ENCODE measurements at regions not wholly inside any gene's neighbourhood (a gene's known extent, or its start where the extent isn't known, plus 50 kb on each side); places are given as distances from the start of the nearest gene placed in this dataset.
"Not testable (repeated sequence)": the region's sequence is repeated elsewhere in the genome, so short reads cannot be mapped to it uniquely, and the experiment has no call there.

DNA sequence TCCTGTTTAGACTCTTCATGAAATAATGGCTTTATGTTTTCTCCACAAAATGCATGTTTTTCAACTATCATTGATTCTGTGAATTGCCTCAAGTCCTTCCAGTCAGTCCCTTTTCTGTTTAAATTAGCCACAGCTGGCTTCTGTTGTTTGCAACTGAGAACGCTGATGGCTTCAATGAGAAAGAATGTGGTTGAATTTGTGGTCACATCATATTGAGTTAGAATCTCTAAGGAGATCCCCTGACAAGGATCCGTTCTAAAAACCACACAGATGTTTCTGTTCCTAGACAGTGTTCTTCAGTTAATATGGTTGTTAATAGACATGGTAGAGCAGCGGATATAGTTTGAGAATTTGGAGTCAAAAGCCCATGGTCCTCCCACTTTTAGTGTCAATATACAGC, 323.6 kb upstream of the NOTCH2NLA start:
- H3K9me3 ChIP-seq (ENCODE audit: severe bottlenecking); H3K27me3 ChIP-seq (ENCODE audit: insufficient read depth, low read depth, severe bottlenecking); H3K27ac ChIP-seq; H3K4me3 ChIP-seq (ENCODE audit: low read depth, low read length); H3K36me3 ChIP-seq; DNase-seq: not testable (repeated sequence)

GRCh38 chr1:146548684-146549083, 319.9 kb upstream of the NOTCH2NLA start:
- not testable (repeated sequence) for H3K36me3 ChIP-seq; H3K9me3 ChIP-seq (ENCODE audit: severe bottlenecking); H3K4me3 ChIP-seq (ENCODE audit: low read depth, low read length); H3K27me3 ChIP-seq (ENCODE audit: insufficient read depth, low read depth, severe bottlenecking); H3K27ac ChIP-seq
- peak; percentile 27 for DNase-seq

DNA sequence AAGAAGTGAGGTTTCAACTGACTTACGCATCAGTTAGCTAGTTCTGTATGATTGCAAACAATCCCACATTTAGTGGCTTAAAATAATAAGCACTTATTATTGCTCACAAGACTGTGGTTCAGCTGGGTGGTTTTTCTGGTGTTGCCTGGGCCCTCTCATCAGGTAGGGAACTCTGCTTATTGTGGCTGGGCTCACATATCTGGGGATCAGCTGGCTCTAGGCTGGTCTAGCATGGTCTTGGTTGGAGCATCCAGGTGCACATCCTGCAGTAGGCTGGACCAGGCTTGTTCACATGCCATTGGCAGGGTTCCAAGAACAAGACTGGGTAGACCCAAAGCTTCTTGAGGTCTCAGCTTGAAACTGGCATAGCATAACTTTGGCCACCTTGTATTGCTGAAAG, 317.4 kb upstream of the NOTCH2NLA start:
- not testable (repeated sequence) for H3K9me3 ChIP-seq (ENCODE audit: severe bottlenecking); DNase-seq; H3K27me3 ChIP-seq (ENCODE audit: insufficient read depth, low read depth, severe bottlenecking); H3K27ac ChIP-seq; H3K36me3 ChIP-seq; H3K4me3 ChIP-seq (ENCODE audit: low read depth, low read length)

DNA sequence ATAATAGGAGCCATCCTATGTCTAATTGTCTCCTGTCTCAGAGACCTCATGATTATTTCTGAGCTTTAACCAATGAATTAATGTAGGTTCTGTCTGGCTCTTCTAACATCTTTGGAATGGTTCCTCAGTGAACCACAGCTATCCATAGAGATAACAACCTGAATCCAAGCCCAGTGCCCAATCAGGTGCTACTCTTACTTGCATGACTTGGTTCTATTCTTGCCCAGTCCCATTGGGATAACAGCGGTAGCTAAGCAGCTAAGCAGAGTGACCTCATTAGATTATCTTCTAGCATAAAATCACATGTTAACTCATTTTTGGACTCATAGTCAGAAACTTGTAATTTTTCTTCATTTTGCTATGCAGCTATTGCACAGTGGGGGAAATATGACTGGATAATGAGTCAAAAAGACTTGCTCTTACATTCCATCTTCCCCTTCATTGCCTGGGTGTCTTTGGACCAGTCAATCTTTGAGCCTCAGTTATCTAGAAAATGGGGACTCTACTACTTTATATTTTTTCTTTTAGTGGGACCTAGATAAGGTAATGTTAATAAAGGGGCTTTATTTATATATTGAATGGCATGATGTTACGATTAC, 309.1 kb upstream of the NOTCH2NLA start:
- DNase-seq; H3K4me3 ChIP-seq (ENCODE audit: low read depth, low read length); H3K27ac ChIP-seq; H3K27me3 ChIP-seq (ENCODE audit: insufficient read depth, low read depth, severe bottlenecking); H3K9me3 ChIP-seq (ENCODE audit: severe bottlenecking); H3K36me3 ChIP-seq: not testable (repeated sequence)

DNA sequence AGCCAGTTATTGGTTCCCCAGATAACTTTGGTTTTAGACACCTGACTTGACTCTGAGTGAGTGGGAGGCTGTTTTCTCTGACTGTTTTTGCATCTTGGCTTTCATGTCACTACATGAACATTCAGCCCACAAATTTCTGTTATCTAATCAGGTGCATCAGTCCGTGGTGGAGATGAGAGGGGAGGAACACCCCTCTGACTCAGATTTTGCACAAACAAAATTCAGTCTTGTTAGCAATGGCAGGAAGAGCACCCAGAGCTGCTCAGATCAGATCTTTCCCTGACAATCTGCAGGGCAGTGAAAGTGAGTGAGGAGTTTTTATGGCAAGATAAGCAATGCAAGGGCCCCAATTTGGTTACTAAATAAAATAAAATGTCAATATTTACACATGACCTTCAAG, 307.2 kb upstream of the NOTCH2NLA start:
- not testable (repeated sequence) for H3K9me3 ChIP-seq (ENCODE audit: severe bottlenecking)

DNA sequence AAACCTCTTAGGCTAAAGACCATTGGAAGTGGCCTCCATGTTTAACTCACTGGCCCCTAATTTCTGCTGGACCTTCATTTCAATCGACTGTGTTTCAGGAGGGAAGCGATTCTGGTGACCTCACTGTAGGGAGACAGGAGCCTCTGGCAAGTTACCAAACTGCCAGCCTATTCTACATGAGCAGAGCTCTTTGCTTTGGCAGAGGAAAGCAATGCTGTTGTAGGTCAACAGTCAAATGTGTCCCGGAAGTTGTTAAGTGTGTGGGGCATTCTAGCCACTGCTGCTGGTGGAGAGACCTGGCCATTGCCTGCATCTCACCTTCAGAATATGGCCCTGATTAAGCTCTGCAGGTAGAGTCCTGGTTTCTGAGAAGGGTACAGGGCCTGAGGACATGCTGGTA, 306.8 kb upstream of the NOTCH2NLA start:
- not testable (repeated sequence) for H3K4me3 ChIP-seq (ENCODE audit: low read depth, low read length); H3K9me3 ChIP-seq (ENCODE audit: severe bottlenecking); H3K27ac ChIP-seq

More for the DNA sequence above, 307.2 kb upstream of the NOTCH2NLA start:
- not testable (repeated sequence) for H3K27ac ChIP-seq; H3K36me3 ChIP-seq; H3K27me3 ChIP-seq (ENCODE audit: insufficient read depth, low read depth, severe bottlenecking); H3K4me3 ChIP-seq (ENCODE audit: low read depth, low read length); DNase-seq

GRCh38 chr1:146530958-146531357, 302.1 kb upstream of the NOTCH2NLA start:
- not testable (repeated sequence) for H3K27me3 ChIP-seq (ENCODE audit: insufficient read depth, low read depth, severe bottlenecking); H3K4me3 ChIP-seq (ENCODE audit: low read depth, low read length); H3K27ac ChIP-seq; DNase-seq; H3K36me3 ChIP-seq; H3K9me3 ChIP-seq (ENCODE audit: severe bottlenecking)

More for the DNA sequence above, 306.8 kb upstream of the NOTCH2NLA start:
- H3K36me3 ChIP-seq; DNase-seq; H3K27me3 ChIP-seq (ENCODE audit: insufficient read depth, low read depth, severe bottlenecking): not testable (repeated sequence)

DNA sequence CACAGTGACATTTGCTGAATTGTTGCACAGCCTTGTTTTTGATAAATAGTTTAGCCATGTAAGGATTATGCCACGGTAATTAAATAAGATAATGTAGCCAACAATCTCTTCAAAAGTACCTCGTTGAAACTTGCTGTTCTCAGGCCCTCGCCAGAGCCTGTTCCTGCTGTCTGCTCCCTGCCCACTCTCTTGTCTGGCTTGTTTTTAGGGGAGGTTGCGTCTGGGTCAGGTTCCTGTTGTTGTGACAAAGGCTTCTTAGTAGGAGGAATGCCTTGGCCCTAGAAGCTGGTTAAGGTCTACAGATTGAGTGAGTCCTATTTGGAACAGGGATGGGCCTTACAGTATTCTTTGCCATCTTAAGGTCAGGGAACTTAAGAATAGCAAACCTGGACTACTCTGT, 294.0 kb upstream of the NOTCH2NLA start:
- H3K9me3 ChIP-seq (ENCODE audit: severe bottlenecking); DNase-seq: not testable (repeated sequence)

GRCh38 chr1:146522345-146522744, 293.5 kb upstream of the NOTCH2NLA start:
- DNase-seq; H3K27ac ChIP-seq; H3K4me3 ChIP-seq (ENCODE audit: low read depth, low read length); H3K27me3 ChIP-seq (ENCODE audit: insufficient read depth, low read depth, severe bottlenecking); H3K36me3 ChIP-seq; H3K9me3 ChIP-seq (ENCODE audit: severe bottlenecking): not testable (repeated sequence)

More for the DNA sequence above, 294.0 kb upstream of the NOTCH2NLA start:
- not testable (repeated sequence) for H3K4me3 ChIP-seq (ENCODE audit: low read depth, low read length); H3K36me3 ChIP-seq; H3K27me3 ChIP-seq (ENCODE audit: insufficient read depth, low read depth, severe bottlenecking); H3K27ac ChIP-seq

DNA sequence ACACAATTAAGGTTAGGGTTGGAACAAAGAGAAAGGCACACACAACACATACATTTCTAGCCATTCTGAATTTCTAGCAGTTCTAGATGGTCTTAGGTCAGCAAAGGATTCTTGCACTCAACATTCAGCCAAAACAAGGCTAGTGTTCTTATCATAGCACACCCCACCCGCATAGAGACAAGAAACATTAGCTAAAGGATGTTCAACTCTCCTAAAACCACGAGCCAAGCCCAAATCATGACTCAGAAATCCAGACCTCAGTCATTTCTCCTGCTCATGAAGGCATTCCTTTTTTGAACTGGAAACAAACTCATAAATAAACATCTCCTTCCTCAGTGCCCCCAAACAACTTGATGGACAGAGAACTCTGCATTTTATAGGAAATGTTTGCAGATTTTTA, 293.0 kb upstream of the NOTCH2NLA start:
- not testable (repeated sequence) for H3K36me3 ChIP-seq; H3K4me3 ChIP-seq (ENCODE audit: low read depth, low read length); H3K27ac ChIP-seq; H3K9me3 ChIP-seq (ENCODE audit: severe bottlenecking); H3K27me3 ChIP-seq (ENCODE audit: insufficient read depth, low read depth, severe bottlenecking); DNase-seq

GRCh38 chr1:146513754-146514153, 284.9 kb upstream of the NOTCH2NLA start:
- not testable (repeated sequence) for DNase-seq; H3K27ac ChIP-seq; H3K9me3 ChIP-seq (ENCODE audit: severe bottlenecking); H3K4me3 ChIP-seq (ENCODE audit: low read depth, low read length); H3K27me3 ChIP-seq (ENCODE audit: insufficient read depth, low read depth, severe bottlenecking); H3K36me3 ChIP-seq

- H3K27me3 ChIP-seq (ENCODE audit: insufficient read depth, low read depth, severe bottlenecking); DNase-seq; H3K27ac ChIP-seq; H3K9me3 ChIP-seq (ENCODE audit: severe bottlenecking); H3K4me3 ChIP-seq (ENCODE audit: low read depth, low read length); H3K36me3 ChIP-seq: not testable (repeated sequence)
These were observed 282.4 kb upstream of the NOTCH2NLA start for GRCh38 chr1:146511047-146511777.

DNA sequence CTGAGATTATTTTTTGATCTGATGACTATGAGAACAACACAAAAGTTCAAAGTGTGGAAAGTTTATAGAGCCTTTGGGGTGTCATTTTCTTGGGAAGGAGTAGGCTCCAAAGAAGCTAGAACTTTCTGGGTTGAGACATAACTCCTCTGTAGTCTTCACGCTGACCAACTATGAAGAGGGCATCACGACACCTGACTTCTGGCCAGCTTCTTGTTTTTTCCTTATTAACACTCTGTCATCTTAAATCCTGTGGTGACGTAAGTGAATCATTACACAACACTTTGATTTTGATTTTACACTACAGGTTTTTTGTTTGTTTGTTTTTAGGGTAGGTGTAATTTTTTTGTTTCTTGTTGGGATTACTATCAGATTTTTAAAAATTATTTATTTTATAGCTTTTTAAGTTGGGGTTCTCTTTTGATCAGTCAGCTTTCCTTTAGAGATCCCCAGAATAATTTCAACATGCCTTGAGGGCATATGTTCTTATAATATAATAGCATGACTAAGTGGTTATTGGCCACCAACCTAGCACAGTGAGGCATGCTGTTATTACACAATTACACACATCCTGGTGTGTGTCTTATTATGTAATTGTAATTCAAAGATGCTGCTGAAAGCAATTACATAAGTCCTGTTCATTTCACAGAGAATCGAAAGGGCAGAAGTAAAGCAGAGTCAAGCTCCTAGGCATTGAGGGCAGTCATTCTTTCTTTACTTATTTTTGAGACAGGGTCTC, 281.6 kb upstream of the NOTCH2NLA start:
- not testable (repeated sequence) for H3K9me3 ChIP-seq (ENCODE audit: severe bottlenecking); H3K27me3 ChIP-seq (ENCODE audit: insufficient read depth, low read depth, severe bottlenecking); H3K27ac ChIP-seq; H3K4me3 ChIP-seq (ENCODE audit: low read depth, low read length); DNase-seq; H3K36me3 ChIP-seq

DNA sequence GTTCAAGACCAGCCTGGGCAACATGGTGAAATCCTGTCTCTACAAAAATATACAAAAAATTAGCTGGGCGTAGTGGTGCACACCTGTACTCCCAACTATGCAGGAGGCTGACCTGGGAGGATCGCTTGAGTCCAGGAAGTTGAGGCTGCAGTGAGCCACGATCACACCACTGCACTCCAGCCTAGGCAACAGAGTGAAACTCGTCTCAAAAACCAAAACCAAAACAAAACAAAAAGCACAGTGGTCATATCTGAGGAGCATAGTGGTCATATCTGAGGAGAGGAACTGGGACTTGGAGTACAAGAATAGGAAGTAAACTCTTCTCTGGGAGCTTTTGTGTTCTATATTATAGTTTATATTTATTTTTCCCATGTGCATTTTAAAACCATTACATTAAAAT, 275.3 kb upstream of the NOTCH2NLA start:
- not testable (repeated sequence) for H3K27ac ChIP-seq; H3K9me3 ChIP-seq (ENCODE audit: severe bottlenecking); H3K36me3 ChIP-seq; H3K4me3 ChIP-seq (ENCODE audit: low read depth, low read length); H3K27me3 ChIP-seq (ENCODE audit: insufficient read depth, low read depth, severe bottlenecking); DNase-seq

DNA sequence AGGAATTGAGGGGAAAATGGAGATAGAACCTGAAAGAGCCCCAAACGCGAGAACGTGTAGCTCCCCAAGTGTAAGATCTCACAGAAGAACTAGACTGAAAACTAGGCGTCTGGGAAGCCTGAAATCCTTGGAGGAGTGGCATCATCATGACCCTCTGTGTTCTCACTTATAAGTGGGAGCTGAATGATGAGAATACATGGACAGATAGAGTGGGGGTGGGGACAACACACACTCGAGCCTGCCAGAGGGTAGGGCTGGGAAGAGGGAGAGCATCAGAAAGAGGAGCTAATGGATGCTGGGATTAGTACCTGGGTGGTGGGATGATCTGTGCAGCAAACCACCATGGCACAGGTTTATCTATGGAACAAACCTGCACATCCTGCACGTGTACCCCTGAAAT, 258.7 kb upstream of the NOTCH2NLA start:
- H3K36me3 ChIP-seq; H3K9me3 ChIP-seq (ENCODE audit: severe bottlenecking); H3K4me3 ChIP-seq (ENCODE audit: low read depth, low read length); H3K27me3 ChIP-seq (ENCODE audit: insufficient read depth, low read depth, severe bottlenecking); DNase-seq; H3K27ac ChIP-seq: not testable (repeated sequence)
